ENCODE measurements at regions not wholly inside any gene's neighbourhood (a gene's known extent, or its start where the extent isn't known, plus 50 kb on each side); places are given as distances from the start of the nearest gene placed in this dataset.
A peak's percentile ranks its signal among the peaks of the same experiment; 100 is the strongest.

GRCh38 chr3:26118165-26118564 is 328.3 kb downstream of the OXSM start:
- TF ChIP-seq, protein P1, sequence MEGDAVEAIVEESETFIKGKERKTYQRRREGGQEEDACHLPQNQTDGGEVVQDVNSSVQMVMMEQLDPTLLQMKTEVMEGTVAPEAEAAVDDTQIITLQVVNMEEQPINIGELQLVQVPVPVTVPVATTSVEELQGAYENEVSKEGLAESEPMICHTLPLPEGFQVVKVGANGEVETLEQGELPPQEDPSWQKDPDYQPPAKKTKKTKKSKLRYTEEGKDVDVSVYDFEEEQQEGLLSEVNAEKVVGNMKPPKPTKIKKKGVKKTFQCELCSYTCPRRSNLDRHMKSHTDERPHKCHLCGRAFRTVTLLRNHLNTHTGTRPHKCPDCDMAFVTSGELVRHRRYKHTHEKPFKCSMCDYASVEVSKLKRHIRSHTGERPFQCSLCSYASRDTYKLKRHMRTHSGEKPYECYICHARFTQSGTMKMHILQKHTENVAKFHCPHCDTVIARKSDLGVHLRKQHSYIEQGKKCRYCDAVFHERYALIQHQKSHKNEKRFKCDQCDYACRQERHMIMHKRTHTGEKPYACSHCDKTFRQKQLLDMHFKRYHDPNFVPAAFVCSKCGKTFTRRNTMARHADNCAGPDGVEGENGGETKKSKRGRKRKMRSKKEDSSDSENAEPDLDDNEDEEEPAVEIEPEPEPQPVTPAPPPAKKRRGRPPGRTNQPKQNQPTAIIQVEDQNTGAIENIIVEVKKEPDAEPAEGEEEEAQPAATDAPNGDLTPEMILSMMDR (conservative IDR thresholded peaks at IDR 0.05; ENCODE audit: low read depth, low read length) = peak; percentile 18; the same call in 1 of the 2 replicates
- no peak for TF ChIP-seq EZH2 (IDR thresholded peaks at IDR 0.05; ENCODE audit: low read length, unreplicated experiment)
